Stimulated activated CD8-positive, alpha-beta memory T cell treated with anti-CD3 and anti-CD28 coated beads, Interleukin-15, amount 100 ng/mL, for 1 hour (primary cell): ENCODE measurements at regions not wholly inside any gene's neighbourhood (a gene's known extent, or its start where the extent isn't known, plus 50 kb on each side); places are given as distances from the start of the nearest gene placed in this dataset.

ENCODE experiments used
- DNase-seq: peaks from one replicate; pipeline ENCODE4 v3.0.0-alpha.2; 2020; ENCODE audit warnings: low read depth

DNA sequence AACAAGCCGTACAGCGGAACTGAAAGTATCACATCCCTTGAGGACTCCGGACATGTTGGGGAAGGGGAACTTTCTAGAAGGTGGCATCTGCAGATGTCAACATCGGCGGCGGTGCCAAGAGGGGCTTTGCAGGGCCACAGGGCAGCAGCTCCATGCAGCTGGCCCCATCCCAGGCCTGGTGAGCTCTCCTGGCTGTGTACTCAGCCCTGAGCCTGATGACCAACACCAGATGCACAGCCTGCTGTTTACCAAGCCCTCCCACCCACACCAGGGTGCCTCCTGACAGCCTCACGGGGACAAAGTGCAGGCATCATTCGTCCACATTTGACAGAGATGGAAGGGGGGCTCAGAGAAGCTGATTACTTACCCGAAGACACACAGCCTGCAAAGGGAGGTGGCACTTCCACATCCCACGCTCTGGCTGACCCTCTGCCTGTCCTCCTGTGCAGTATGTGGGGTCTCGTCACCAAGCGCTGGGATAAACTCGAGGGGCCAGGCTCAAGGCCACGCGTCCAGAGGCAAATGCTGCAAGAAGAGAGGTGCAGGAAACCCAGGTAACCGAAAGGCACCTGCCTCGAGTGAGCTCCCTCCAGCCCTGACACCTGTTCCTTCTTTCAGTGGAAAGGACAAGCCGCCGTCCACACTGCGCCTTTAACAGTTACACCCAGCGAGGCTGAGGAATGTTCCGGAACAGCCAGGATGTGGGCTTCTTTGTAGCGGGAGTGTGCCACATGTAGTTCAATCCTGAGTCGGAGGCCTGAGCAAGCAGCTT is 69.0 kb upstream of the ASAP2 start:
- DNase-seq, result no peak

DNA sequence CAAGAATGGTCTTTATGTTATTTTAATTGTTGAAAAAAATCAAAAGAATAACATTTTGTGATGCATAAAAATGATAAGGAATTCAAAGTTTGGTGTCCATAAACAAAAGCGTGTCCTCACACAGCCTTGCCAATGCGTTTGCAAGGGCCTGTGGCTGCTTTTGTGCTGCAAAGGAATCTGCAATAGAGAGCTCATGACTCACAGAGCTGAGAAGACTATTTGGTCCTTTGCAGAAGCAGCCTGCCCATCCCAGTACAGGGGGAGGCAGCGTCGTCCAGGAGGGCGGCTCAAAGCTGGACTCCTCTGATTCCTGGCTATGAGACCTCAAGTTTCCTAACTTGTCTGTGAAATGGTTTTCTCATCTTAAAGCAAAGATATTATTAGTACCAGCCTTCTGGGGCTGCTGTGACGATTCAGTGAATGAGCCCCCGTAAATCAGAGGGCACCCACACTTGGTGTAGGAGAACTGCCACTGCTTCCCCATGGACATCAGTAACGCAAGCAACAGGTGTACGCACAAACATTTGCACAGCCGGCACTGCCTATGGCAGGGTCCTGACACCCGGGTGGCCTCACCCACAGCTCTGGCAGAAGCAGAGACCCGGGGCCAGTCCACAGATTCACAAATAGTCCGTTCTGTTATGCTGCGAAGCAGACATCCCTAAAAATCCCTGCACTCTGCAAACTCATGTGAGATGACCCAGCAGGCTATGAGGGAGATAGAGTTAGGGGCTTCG is 70.6 kb upstream of the ASAP2 start:
- no peak for DNase-seq

DNA sequence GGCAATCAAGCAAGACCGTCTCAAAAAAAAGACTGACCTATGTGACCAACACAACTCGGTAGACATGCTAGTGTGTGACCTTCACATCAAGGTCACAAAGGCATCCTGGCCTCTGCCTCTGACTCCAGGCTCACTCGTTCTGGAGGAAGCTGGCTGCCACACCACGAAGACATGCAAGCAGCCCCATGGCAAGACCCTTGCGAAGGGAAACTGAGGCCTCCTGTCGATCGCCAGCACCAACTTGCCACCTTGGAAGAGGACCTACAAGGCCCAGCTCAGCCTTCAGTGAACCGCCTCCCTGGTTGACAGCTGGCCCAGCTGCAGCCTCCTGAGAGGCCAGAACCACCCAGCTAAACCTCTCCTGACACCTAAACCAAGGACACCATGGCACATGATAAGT is 79.3 kb upstream of the ASAP2 start:
- DNase-seq, result no peak

- no peak for DNase-seq
Observed at GRCh38 chr2:9126540-9126939, 80.1 kb upstream of the ASAP2 start.

GRCh38 chr2:9124231-9124741 is 82.3 kb upstream of the ASAP2 start:
- DNase-seq, result no peak

GRCh38 chr2:9123069-9123468 is 83.5 kb upstream of the ASAP2 start:
- DNase-seq, result no peak

- DNase-seq, result no peak
Observed at GRCh38 chr2:9122367-9122766, 84.2 kb upstream of the ASAP2 start.

- DNase-seq, result no peak
Observed at GRCh38 chr2:9118383-9118960, 88.1 kb upstream of the ASAP2 start.

- DNase-seq, result no peak
Observed at GRCh38 chr2:9115229-9115628, 91.4 kb upstream of the ASAP2 start.

- DNase-seq, result no peak
Observed at GRCh38 chr2:9114458-9114857, 92.2 kb upstream of the ASAP2 start.

DNA sequence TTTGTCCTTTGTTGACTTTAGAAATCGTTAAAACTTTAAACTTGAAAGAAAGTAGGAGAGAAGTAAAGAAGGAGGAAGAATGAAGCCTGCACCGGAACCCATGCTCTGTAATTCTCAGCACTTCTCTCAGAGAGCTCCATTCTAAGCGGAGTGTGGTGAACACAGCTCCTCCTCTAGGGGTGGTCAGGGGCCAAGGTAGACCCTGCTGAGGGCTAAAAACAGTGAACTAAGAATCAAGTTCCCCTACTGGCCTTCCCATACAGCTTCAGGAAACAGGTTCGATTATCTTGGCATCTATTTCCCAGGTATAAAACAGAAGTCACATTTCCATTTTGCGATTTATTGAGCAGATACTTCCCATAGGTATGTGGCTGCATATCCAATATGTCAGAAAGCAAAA is 92.7 kb upstream of the ASAP2 start:
- no peak for DNase-seq

DNA sequence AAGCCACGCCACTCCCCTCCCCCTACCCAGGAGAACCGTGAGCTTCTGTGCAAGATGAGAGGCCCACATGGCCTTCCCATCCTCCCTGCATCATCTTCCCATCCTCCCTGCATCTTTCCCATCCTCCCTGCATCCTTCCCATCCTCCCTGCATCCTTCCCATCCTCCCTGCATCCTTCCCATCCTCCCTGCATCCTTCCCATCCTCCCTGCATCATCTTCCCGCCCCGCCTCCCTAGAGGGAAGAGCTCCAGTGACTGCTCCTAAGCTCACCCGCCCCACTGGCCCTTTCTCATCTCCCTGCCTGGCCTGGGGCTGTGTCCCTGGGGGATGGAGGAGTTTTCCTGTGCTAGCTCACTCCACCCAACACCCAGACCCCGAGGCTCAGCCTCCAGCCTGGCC is 93.3 kb upstream of the ASAP2 start:
- DNase-seq, result no peak

DNA sequence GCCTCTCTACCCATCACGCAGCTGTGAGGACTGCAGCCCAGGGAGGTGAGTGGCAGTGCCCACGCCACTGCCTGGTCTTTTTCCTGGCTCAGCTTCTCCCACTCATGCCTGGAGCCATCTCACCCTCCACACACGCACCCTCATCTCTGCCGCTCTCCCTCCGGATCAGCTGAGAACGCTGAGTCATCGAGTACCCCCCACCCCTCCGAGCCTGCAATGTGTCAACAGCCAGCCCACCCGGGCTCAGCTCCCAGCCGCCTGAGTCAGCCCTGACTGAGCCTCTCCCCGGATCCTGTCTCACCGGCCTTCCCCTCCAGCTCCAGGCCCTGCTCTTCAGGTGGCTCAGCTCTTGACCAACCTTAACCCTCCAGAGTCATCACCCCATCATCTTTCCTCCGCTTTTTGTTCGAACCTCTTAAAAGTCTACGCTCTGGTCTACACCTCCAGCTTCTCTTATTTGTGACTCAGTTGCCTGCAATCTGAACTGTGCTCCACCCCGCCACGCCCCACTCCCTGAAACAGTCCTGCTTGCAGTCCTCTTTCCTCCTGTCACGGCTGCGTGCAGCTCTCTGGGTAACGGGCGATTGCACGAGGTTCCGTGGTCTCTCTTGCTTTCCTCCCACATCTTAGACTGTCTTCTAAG is 94.4 kb upstream of the ASAP2 start:
- no peak for DNase-seq

DNA sequence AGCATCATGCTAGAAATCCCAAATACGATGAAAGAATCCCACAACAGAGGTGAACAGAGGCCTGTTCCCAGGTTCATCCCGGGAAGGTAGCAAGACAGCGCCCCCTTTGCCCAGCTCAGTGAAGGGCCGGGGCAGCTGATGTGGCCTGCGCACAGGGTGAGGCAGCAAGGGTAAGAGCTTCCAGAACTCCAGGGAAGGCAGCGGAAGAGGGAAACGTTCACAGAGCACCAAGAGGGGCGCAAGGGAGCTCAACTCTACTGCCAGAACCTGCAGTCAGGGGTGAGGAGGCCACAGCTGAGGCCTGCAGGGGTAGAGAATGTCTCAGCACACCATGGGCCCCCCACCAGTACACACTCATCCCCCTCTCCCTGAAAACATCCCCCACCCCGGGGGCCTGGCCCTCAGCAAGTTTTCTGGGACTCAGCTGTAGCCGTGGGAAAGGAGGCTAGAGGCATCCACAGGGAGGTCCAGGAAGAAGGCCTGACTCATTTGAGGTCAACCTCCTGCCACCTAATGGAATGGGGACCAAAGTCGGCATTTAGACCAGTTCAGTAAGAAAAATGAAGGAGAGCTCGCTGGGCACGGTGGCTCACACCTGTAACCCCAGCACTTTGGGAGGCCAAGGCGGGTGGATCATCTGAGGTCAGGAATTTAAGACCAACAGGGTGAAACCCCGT is 95.6 kb upstream of the ASAP2 start:
- DNase-seq, result no peak

GRCh38 chr2:9110346-9110884 is 96.2 kb upstream of the ASAP2 start:
- DNase-seq, result no peak

DNA sequence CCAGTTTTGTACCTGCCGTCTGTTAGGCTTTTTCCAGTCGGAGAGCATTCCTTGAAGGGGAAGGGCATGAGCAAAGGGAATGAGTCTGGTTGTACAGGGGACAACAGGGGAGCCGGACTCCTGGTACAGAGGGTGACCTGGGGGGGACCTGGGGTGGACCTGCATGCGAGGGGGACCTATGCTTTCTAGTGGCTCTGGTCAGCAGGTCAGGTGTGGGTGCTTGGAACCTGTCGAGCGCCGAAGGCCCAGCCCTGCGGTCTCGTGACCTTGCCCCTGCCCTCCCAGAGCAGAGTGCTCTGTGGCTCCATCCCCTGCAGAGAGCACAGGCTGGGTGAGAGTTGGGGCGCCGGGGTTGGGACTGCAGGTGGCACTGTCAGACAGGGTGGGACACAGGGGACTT is 96.7 kb upstream of the ASAP2 start:
- DNase-seq, result no peak

DNA sequence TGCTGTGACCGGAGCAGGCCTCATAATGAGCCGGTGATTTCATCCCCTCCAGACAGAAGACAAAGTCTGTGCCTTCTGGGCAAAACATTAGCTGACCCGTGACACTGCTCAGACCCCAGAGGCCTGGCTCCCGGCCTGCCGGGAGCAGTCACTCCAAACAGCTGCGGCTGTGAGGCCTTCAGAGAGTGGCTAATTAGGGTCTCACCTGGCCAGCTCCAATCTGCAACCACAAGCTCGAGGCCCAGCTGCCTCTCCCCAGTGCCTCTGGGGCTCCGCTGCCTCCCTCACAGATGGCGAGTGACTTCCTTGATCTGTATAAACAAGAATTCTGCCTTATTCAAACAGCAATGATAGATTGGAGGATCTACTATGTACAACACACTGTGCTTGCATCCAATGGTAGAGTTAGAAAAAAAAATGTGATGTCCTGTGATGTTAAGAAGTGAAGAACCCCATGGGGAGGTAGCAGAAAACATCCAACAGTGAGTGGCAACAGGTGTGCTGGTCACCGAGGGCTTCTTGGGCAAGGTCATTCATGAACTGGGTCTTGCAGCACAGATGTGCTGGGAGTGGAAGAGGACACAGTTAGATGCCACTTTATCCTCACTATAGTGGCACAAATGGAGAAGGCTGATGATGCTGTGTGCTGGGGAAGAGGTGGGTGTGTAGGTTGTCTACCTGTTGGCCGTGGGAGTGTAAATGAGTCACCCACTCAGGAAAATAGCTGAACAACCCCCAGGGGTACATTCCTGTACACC is 98.2 kb upstream of the ASAP2 start:
- no peak for DNase-seq

- DNase-seq, result no peak
Observed at GRCh38 chr2:9107168-9108025, 99.2 kb upstream of the ASAP2 start.

GRCh38 chr2:9106338-9107167 is 100.1 kb upstream of the ASAP2 start:
- no peak for DNase-seq
